PC-9 (cell line): ENCODE measurements at regions not wholly inside any gene's neighbourhood (a gene's known extent, or its start where the extent isn't known, plus 50 kb on each side); places are given as distances from the start of the nearest gene placed in this dataset.

Source experiments
- EZH2 ChIP-seq: fragments of 200-600 bp; sonication (generic); IDR thresholded peaks from 2 replicates; pipeline ENCODE4 v1.8.0; 2017; ENCODE audit warnings: antibody characterized with exemption, low read depth
- TF ChIP-seq, protein P1 (sequence below): fragments of 200-600 bp; sonication (generic); conservative IDR thresholded peaks from 2 replicates; pipeline ENCODE4 v1.6.1; 2017; ENCODE audit warnings: mixed run types, antibody characterized with exemption, mild to moderate bottlenecking, moderate library complexity

DNA sequence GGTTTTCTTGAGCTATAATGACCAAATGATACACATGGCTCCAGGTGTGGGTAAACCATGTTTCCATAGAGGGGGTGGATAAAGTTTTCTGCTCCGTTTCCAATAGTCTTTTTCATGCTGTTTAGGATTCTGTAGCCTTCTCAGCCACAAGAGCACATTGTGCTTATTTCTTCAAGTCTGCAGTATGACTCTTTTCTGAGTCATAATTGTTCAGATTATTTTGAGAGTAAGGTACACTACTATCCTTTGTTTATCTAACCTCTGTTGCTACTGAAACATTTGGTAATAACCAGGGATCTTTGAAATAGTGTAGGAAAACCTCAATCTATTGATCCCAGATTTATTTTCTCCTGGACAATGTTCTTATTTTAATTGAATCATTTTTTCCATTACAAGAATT is 247.9 kb upstream of the BMP2 start:
- TF ChIP-seq, protein P1, sequence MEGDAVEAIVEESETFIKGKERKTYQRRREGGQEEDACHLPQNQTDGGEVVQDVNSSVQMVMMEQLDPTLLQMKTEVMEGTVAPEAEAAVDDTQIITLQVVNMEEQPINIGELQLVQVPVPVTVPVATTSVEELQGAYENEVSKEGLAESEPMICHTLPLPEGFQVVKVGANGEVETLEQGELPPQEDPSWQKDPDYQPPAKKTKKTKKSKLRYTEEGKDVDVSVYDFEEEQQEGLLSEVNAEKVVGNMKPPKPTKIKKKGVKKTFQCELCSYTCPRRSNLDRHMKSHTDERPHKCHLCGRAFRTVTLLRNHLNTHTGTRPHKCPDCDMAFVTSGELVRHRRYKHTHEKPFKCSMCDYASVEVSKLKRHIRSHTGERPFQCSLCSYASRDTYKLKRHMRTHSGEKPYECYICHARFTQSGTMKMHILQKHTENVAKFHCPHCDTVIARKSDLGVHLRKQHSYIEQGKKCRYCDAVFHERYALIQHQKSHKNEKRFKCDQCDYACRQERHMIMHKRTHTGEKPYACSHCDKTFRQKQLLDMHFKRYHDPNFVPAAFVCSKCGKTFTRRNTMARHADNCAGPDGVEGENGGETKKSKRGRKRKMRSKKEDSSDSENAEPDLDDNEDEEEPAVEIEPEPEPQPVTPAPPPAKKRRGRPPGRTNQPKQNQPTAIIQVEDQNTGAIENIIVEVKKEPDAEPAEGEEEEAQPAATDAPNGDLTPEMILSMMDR, result no peak
- TF ChIP-seq EZH2, result no peak
